GM10248 (cell line): ENCODE measurements at regions not wholly inside any gene's neighbourhood (a gene's known extent, or its start where the extent isn't known, plus 50 kb on each side); places are given as distances from the start of the nearest gene placed in this dataset.

Experiments
- CTCF ChIA-PET: fragments of 300-600 bp; sonication (Branson Sonifier 250); formaldehyde crosslinking; extraction: SDS; loops from one replicate; lab custom pipeline; 2021; ENCODE audit warnings: antibody characterized with exemption; lab: Yijun Ruan, JAX
- POLR2A ChIA-PET: fragments of 350-650 bp; sonication (Branson Sonifier 250); formaldehyde crosslinking; extraction: SDS; loops from one replicate; lab custom pipeline; 2020; ENCODE audit warnings: antibody characterized with exemption; lab: Yijun Ruan, JAX
- DNase-seq: peaks from one replicate; pipeline ENCODE4 v3.0.0; 2012; ENCODE audit errors: extremely low spot score
- TF ChIP-seq, protein P1 (sequence below): IDR thresholded peaks from 2 replicates; pipeline ENCODE4 v1.5.1; 2012; ENCODE audit warnings: mild to moderate bottlenecking, low read depth; ENCODE audit errors: extremely low read depth, missing control alignments, control extremely low read depth

DNA sequence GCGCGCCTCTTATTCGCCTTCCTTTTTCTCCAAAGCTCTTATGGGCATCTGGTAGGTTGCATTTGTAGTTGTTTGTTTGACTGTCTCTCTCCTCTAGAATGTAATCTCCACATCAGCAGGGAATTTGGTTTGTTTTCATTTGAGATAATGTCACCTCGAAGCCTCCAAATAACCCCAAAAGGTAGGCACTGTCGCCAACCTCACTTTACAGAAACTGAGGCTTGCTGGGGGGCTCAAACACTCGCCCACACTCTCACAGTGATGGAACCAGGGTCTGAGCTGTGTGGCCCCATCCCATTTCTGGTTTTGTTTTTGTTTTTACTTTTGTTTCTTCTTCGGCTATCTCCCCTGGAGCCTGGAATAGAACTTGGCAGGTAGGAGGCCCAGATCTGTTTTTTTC lies 172.2 kb upstream of the MYCN start:
- TF ChIP-seq, protein P1, sequence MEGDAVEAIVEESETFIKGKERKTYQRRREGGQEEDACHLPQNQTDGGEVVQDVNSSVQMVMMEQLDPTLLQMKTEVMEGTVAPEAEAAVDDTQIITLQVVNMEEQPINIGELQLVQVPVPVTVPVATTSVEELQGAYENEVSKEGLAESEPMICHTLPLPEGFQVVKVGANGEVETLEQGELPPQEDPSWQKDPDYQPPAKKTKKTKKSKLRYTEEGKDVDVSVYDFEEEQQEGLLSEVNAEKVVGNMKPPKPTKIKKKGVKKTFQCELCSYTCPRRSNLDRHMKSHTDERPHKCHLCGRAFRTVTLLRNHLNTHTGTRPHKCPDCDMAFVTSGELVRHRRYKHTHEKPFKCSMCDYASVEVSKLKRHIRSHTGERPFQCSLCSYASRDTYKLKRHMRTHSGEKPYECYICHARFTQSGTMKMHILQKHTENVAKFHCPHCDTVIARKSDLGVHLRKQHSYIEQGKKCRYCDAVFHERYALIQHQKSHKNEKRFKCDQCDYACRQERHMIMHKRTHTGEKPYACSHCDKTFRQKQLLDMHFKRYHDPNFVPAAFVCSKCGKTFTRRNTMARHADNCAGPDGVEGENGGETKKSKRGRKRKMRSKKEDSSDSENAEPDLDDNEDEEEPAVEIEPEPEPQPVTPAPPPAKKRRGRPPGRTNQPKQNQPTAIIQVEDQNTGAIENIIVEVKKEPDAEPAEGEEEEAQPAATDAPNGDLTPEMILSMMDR = no peak
- CTCF ChIA-PET = no interaction called here
- POLR2A ChIA-PET = no interaction called here
- DNase-seq = no peak

- TF ChIP-seq, protein P1 = no peak
- POLR2A ChIA-PET = no interaction called here
- CTCF ChIA-PET = interaction anchor here (1.0 kb wide), 1 partner anchor 8 kb away, joined by 4 read pairs; no protein-coding TSS in a partner anchor
- no peak for DNase-seq
Measured at GRCh38 chr2:15768615-15769014, 171.7 kb upstream of the MYCN start.

- CTCF ChIA-PET = interaction anchor here (1.0 kb wide), 1 partner anchor 9 kb away, joined by 4 read pairs; no protein-coding TSS in a partner anchor
- POLR2A ChIA-PET = no interaction called here
- DNase-seq = no peak
- TF ChIP-seq, protein P1 = no peak
Measured at GRCh38 chr2:15769235-15769634, 171.1 kb upstream of the MYCN start.

DNA sequence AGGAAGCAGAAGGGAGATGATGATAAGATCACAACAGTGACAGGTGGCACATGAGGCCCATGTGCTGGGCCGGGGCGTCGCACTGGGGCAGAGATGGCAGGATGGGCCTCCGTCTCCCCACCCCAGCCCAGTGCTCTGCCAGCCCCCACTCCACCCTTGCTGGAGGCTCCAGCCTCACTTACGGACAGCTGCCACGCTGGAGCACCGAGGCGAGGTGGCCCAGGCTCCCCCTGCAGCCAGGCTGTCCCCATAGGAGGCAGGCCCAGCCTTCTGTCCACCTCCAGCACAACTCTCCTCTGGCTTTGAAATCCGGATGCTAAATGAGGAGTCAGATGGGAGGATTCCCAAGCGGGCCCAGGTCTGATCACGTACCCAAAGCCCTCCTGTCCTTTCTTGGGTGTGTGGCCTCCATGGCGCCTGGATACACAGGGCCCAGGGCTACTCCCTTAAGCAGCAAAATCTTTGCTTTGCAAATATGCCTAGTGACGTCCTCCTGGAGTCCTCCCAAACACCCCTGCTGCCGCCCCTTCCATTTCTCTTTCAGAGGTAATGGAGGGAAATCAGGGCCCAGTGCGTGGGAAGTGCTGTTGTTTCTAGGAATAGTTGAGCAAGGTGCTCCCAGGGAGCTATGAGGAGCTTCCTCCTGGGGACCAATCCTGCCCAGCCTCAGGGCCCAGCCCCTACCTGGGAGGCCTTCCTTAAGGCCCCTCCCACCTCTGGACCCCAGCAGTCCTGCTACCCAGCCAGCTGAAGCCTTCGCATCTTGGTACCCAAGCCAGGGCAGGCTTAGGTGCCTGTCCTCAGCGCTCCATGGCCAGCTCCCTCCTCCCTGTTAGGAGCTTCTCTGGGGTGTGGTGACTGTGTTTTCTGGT lies 170.4 kb upstream of the MYCN start:
- CTCF ChIA-PET = interaction anchor here (0.9 to 1.0 kb wide), 2 partner anchors 9 to 19 kb away, joined by 3 to 4 read pairs; no protein-coding TSS in a partner anchor
- POLR2A ChIA-PET = no interaction called here
- TF ChIP-seq, protein P1 = no peak
- DNase-seq = no peak

- CTCF ChIA-PET = interaction anchor here (0.9 to 1.2 kb wide), 2 partner anchors 15 to 20 kb away, joined by 3 read pairs; no protein-coding TSS in a partner anchor
- TF ChIP-seq, protein P1 = no peak
- no peak for DNase-seq
- POLR2A ChIA-PET = no interaction called here
Measured at GRCh38 chr2:15770606-15771005, 169.7 kb upstream of the MYCN start.

DNA sequence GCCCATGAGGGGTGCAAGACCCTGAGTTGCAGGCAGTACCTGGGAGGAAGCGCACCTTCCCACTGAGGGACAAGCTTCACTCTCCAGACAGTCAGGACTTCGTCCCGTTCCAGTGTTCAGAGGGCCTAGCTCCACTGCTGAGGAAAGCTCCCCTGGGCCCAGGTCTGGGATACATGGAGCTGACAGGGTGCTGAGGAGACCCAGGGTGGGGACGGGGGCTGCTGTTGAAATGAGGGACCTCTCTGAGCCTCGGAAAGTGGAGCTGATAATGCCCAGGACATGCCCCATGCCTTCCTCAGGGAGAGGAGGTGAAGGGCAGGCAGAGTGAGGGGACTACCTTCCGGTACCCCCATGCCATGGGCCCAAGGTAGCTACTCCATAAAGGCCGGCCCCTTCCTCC lies 169.2 kb upstream of the MYCN start:
- TF ChIP-seq, protein P1 = no peak
- CTCF ChIA-PET = interaction anchor here (0.9 to 1.2 kb wide), 2 partner anchors 16 to 20 kb away, joined by 3 read pairs; no protein-coding TSS in a partner anchor
- POLR2A ChIA-PET = no interaction called here
- DNase-seq = no peak
